HG02973 (cell line): ENCODE measurements at regions not wholly inside any gene's neighbourhood (a gene's known extent, or its start where the extent isn't known, plus 50 kb on each side); places are given as distances from the start of the nearest gene placed in this dataset.

Source experiments
- ATAC-seq: cut with Tn5 transposase; IDR thresholded peaks from one replicate; pipeline ENCODE4 v1.9.1; 2021; ENCODE audit warnings: moderate library complexity; ENCODE audit not compliant: unreplicated experiment

DNA sequence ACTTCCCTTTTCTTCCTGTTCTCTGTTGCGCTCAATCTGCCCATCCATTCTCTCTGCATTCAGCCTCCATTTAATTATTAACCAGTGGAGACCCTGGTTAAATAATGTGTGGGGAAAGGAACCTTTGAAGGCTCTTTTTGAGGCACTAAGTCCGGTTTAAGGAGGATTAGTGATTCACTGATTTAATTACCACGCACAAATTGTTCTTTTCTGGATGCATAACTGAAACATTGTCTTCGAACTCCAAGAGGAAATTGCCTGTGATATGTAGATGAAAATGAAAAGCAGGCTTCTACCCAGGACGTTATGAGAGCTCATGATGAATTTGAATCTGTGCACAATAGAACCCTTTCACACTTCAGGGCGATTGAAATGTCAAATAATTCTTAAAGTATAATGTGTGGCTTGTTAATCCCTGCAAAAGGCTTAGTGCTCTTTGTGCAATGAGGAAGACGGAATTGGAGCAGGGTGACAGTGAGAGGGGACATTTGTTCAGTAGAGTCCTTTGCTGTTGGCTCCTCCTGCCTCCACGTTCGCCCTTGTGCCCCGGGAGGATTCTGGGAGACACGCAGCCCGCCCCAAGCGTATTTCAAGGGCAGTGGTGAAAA lies 51.1 kb upstream of the ZNF236 start:
- no peak for ATAC-seq

GRCh38 chr18:76767954-76768353 lies 54.4 kb upstream of the ZNF236 start:
- no peak for ATAC-seq

- no peak for ATAC-seq
These were observed 55.9 kb upstream of the ZNF236 start for GRCh38 chr18:76766429-76766828.

DNA sequence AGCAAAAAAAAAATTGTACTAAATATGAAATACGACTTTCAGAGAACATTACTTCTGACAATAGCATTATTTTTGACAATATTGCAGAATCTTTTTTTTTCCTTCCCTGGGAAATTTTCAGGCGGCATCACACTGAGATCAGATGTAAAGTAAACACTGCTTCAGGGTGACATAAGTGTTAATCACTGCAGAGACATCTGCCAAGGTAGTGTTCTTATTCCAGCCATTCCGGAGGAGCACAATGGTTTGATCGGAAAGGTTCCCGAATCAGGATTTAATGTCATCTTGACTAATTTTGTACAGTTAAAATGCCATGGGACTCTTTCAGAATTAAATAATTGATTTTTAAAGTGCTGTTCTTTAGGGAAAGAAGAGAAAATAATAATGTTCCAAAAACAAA lies 56.7 kb upstream of the ZNF236 start:
- no peak for ATAC-seq

DNA sequence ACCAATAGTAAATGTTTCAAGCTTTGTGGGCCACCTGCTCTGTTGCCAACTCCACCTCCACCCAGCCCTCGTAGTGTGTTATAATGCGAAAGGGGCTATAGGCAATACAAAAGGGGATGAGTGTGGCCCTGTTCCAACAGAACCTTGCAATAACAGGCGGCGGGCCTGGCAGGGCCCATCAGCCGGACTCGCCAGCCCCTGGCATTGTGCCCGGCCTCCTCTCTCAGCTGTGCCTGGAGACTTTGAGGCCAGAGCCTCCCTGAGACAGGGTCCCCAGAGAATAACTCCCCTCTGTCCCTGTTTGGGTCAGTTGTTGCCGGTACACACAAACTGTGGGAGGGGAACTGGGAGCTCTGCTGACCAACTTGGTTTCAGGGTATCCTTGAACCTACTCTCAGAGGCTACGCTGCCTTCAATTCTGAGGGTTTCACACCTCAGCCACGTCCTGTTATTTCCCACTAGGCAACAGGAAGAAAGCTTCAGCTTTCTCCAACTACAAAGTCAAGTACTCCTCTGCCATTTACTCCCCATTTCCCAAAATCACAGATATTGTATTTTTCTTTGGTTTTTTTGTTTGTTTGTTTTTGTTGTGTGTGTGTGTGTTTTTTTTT lies 58.0 kb upstream of the ZNF236 start:
- ATAC-seq: no peak

DNA sequence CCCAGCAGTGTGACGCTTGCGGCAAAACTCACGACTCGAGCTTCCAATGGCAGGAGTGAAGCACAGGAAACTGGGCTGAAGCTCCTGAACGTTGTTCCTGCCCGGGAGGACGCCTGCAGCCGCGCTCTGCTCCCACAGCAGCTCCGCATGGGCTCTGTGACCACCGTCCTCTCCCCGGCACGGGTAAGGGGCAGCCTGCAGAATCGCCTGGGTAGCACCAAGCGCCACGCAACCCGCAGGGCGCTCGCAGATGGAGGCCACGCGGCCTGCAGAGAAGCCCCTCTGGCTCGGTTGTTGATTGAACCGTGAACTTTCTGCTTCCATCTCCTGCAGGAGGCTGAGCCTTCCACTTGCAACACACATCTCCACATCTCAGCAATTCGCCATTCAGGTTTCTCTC lies 63.3 kb upstream of the ZNF236 start:
- ATAC-seq: no peak

- no peak for ATAC-seq
These were observed 64.4 kb upstream of the ZNF236 start for GRCh38 chr18:76757925-76758324.

- no peak for ATAC-seq
These were observed 65.0 kb upstream of the ZNF236 start for GRCh38 chr18:76757335-76757734.

DNA sequence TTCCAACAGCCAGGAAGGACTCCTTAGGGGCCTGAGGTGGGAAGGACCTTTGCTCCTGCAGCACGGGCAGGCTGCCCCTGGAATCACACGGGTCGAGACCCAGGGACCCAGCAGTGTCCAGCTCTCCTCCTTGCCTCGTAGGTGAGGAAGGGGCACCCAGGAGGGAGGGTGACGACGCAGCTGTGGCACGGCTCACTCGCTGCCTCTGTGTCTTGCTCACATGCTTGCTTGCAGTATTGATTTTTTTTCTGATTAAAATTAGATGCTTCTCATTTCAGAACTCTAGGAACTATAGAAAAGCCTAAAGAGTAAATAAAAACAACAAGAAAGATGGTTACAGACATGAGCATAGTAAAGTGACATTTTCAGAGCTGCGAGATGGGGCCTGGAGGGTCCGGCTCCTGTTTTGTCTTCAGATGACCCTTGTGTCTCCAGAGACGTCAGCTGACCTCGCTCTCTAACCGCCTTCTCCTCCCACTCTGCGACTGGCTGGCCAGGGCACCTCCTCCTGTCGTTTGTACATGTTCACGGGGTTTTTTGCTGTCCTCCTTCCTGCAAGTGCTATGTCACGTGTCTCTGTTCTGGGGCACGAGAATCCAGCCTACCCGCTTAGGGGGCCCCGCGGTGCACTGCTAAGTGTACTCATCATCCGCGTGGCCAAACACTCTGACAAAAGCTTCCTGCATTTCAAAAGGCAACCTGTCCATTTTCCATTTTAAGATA lies 65.7 kb upstream of the ZNF236 start:
- no peak for ATAC-seq

DNA sequence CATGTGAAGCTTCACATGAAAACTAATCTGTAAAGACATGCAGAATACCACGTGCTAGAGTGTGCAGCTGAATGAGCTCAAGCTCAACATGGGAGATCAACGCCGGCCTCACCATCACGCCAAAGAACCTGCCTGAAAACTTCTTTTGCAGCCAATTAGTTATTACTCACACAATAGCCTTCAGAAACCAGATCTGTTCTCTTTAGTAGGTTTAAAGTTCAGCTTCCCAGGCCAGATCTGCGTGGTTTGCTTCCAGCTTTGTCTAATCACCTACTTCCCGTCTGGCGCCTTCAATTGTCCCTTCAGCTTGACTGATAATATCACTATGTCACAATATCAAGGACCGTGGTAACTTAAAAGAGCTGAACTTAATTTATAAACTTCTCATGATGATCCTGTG lies 68.0 kb upstream of the ZNF236 start:
- no peak for ATAC-seq

DNA sequence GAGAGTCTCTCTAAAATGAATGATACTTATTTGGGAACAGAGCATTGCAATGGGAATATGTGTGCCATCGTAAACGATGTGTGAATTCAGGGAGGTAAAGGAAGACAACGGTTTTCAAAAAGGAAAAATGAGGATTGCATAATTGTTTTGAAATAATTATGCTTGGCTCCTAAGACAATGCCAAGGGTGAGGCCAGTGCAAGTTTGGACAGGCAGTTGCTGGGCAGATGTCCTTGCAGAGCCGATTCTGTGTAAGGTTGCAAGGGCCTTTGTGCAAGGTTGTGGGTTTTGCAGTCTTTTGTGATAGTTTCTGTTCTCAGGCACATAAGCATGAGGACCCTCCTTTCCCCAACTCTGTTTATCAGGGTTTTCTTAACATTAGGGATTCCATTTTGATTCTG lies 70.0 kb upstream of the ZNF236 start:
- no peak for ATAC-seq

DNA sequence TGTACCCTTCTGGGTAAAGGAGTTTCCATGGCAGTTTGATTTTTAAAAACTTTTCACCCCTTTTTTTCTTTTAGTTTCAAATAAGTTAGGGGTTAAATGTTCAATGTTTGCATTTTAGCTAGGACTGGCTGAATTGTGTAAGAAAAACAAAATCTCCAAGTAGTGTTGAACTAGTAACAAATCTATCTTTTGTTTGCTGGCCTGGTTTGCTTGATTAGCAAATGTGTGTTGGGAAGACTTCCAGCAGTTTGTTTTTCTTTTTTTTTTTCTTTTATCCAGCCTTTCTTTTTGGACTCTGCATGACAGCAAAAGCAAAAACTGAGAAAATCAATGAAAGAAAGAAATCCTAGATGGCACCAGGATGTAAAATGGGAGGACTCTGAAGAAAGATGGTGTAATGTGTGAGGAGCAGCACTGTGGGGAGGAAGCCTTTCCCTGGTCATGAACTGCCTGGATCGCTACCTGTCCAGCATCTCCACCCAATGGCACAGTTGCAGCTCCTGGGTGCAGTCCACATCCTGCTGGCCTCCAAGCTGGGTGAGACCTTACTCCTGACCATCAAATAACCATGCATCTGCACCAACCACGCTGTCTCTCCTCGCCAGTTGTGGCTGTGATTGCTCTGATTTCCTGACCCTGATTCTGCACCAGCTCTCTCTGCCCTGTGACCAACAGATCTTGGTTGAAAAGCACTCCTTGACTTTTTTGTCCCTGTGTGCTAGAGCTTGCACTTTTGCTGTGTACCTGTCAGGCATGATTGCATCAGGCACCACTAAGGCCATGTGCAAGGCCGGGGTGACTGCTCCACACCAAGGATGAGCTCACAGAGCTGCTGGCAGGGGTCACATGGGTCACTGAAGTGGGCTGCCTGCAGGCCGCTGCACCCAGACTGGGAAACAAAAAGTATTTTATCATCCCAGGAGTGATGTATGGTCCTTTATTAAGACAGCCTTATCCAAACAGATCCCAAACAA lies 71.2 kb upstream of the ZNF236 start:
- ATAC-seq: no peak

GRCh38 chr18:76750269-76750668 lies 72.1 kb upstream of the ZNF236 start:
- ATAC-seq: no peak

DNA sequence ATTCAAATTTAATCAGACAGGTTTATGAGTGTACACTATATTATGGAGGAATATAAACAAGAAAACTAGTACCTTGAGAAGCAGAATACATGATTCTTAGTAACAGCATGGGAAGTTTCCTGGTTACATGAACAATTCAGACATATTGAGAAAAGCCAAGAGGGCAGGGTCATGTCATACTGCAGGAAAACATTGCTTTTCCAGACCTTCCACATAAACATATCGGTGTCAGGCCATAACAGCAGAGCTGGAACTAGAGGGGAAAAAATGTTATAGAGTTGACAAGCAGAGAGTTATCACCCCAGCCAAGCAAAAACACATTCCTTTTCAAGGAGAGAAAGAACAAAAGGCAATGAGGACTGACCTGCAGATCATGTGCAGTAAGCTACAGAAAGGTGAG lies 74.7 kb upstream of the ZNF236 start:
- ATAC-seq: no peak

DNA sequence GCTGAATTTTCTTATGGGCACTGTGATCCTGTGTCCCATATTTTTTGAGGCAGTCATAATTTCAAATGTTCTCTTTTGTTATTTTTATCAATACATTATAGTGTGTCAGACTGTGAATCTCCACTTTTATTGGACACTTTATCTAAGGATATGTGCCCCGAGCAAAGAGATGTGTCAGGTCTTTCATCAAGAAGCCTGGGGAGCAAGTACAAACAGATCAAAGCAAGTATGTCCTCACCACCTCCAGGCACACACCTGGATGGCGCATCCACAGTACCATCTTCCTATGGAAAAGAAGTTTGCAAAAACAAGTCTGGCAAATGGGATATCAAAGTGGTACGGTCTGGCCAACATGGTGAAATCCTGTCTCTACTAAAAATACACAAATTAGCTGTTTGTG lies 81.0 kb upstream of the ZNF236 start:
- ATAC-seq: no peak

- ATAC-seq: no peak
These were observed 86.0 kb upstream of the ZNF236 start for GRCh38 chr18:76736309-76736708.

GRCh38 chr18:76730901-76731300 lies 91.5 kb upstream of the ZNF236 start:
- no peak for ATAC-seq

DNA sequence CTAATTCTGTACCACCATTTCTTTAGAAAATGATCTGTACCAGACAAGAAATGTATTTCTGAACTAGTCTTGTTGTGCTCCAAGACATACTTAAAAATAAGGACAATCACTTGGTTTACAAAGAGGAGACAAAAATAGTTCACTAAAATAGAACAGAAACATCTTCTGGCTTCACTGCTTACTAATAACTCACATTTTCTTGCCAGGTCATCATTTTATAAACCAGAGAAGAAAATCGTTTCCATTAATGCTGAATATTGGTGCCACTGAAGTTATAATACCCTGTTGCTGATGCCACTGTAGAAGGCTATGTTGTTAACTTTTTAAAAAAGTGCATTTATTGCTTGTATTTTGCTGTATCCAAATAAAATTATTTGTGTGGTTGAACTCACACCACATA lies 94.8 kb upstream of the ZNF236 start:
- ATAC-seq: no peak

DNA sequence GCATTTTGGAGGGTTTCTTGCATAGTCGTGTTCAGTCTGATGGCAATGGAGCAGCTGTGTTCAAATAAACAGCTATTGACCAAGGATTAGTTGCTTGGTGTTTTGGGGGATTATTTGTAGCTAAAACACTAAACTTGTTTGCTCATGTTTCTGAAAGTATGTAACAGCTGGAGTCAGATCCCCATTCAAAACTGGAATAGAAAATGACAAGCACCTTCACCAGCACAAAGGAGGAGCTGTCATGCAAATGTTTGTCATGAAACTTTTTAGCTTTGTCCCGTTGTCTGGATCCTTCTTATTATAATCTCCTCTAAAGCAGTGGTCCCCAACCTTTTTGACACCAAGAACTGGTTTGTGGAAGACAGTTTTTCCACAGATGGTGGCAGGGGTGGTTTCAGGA lies 96.9 kb upstream of the ZNF236 start:
- no peak for ATAC-seq

DNA sequence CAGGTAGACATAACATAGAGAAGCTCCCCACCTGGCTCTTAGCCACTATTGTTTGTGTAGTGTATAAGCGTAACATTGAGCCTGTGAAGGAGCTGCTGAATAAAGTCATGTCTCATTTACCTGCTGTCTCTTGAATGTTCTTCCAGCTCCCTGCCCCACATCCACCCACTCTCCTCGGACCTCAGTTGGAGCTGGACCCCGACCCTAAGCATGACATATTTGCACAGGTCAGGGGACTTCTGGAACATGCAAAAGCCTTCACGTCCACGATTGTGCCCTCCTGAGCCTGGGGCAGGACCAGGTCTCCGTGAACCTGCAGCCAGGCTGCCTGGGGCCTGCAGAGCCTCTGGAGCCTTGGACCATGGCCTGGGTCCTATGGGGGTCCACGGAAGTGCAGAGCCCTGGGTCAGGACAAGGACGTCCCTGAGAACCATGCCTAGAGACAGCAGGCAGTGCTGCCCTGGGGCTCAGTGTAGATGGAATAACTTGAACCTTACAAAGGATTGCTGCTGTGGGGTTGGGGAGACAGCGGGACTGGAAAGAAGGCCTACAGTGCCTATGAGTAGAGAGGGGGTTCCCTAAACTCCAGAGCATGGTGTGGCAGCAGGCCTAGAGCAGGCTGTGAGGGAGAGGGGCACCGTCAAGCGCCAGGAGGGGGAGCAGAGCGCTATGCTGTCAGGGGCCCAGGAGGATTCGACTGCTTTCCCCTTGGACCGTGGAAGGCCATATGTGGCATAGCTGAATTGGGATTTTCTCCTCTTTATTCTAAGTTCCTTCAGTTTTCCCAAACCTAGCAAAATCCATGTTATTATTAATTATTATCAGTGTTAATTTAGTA lies 99.9 kb upstream of the ZNF236 start:
- ATAC-seq: no peak
